Caco-2 (cell line): ENCODE measurements at regions not wholly inside any gene's neighbourhood (a gene's known extent, or its start where the extent isn't known, plus 50 kb on each side); places are given as distances from the start of the nearest gene placed in this dataset.

Source experiments
- BruUV-seq: library from RNA; stranded (reverse); fragments of 400-500 nt; replicated peaks from 2 replicates; lab custom pipeline; 2021; lab: Mats Ljungman, UMichigan
- CTCF ChIA-PET: fragments of 300-600 bp; sonication (Branson Sonifier 250); formaldehyde crosslinking; loops from one replicate; lab custom pipeline; 2022; ENCODE audit warnings: antibody characterized with exemption; lab: Charles Lee
- POLR2A ChIA-PET: fragments of 300-600 bp; sonication (Branson Sonifier 250); formaldehyde crosslinking; loops from one replicate; lab custom pipeline; 2022; ENCODE audit warnings: antibody characterized with exemption; lab: Charles Lee
- DNase-seq, 2 experiments: peaks; one replicate each; pipeline versions ENCODE4 v3.0.0 to v3.0.0-alpha.2; 2020 to 2022
- H3K27me3 ChIP-seq: replicated peaks from 2 replicates; pipeline ENCODE4 v1.6.0; 2011; ENCODE audit warnings: low read length; ENCODE audit not compliant: control insufficient read depth, insufficient read depth
- H3K36me3 ChIP-seq: 2 replicates; pipeline ENCODE4 v1.5.1; 2011; ENCODE audit warnings: low read length; ENCODE audit not compliant: control insufficient read depth, insufficient read depth
- H3K4me1 ChIP-seq: fragments of 250-450 bp; sonication (Bioruptor Pico); 2 replicates; pipeline ENCODE4 v1.5.1; 2020; ENCODE audit warnings: mild to moderate bottlenecking
- H3K4me3 ChIP-seq: 2 replicates; pipeline ENCODE4 v1.5.1; 2011; ENCODE audit warnings: low read depth, mild to moderate bottlenecking, control low read depth, low read length
- H3K9me3 ChIP-seq: fragments of 250-450 bp; sonication (Bioruptor Pico); 2 replicates; pipeline ENCODE4 v1.5.1; 2020; ENCODE audit warnings: mild to moderate bottlenecking, moderate library complexity
- H3K27ac Mint-ChIP-seq: one replicate; pipeline ENCODE4 v1.8.0; 2022; ENCODE audit warnings: mixed read lengths; ENCODE audit not compliant: unreplicated experiment
- H3K27me3 Mint-ChIP-seq: one replicate; pipeline ENCODE4 v1.8.0; 2022; ENCODE audit warnings: mixed read lengths; ENCODE audit not compliant: insufficient read depth, unreplicated experiment
- H3K36me3 Mint-ChIP-seq: one replicate; pipeline ENCODE4 v1.8.0; 2022; ENCODE audit warnings: mild to moderate bottlenecking, mixed read lengths; ENCODE audit not compliant: insufficient read depth, unreplicated experiment
- H3K4me1 Mint-ChIP-seq: one replicate; pipeline ENCODE4 v1.8.0; 2022; ENCODE audit warnings: low read depth, mixed read lengths; ENCODE audit not compliant: unreplicated experiment
- H3K4me3 Mint-ChIP-seq: one replicate; pipeline ENCODE4 v1.8.0; 2022; ENCODE audit warnings: mild to moderate bottlenecking, moderate library complexity, mixed read lengths; ENCODE audit not compliant: unreplicated experiment
- H3K9me3 Mint-ChIP-seq: one replicate; pipeline ENCODE4 v1.8.0; 2022; ENCODE audit warnings: mixed read lengths; ENCODE audit not compliant: unreplicated experiment
- CTCF ChIP-seq, 2 experiments: fragments of 200-600 bp in 1 of 2; IDR thresholded peaks; 1 replicate in 1 of 2; 2 replicates in 1 of 2; pipeline versions ENCODE4 v1.5.1 to v1.8.0; 2011 to 2022; ENCODE audit warnings: antibody characterized with exemption in 1 of 2, control low read depth in 1 of 2, inconsistent platforms in 1 of 2, low read depth in 1 of 2, low read length in 1 of 2, mild to moderate bottlenecking in 1 of 2, moderate library complexity in 1 of 2; ENCODE audit not compliant: insufficient read depth in 1 of 2, severe bottlenecking in 1 of 2, unreplicated experiment in 1 of 2
- intact Hi-C: fragments of 100-400 bp; cut with micrococcal nuclease; formaldehyde crosslinking; loops from one replicate; pipeline ENCODE4 v1.10.0; 2022; ENCODE audit not compliant: unreplicated experiment

- H3K36me3 ChIP-seq: no peaks in the 10 kb centered on the region
- H3K4me1 ChIP-seq: peaks cover 22% of the 10 kb centered on the region
- no peaks in the 10 kb centered on the region for H3K27me3 Mint-ChIP-seq
- H3K9me3 Mint-ChIP-seq: no peaks in the 10 kb centered on the region
- H3K27me3 ChIP-seq: no peaks in the 10 kb centered on the region
- POLR2A ChIA-PET: no interaction called here
- no peak overlapping the region for H3K4me3 Mint-ChIP-seq
- CTCF ChIA-PET: no interaction called here
- no peak overlapping the region for H3K27ac Mint-ChIP-seq
- no peak for TF ChIP-seq CTCF (IDR thresholded peaks at IDR 0.05; ENCODE audit: insufficient read depth in 1 of 2, low read depth in 1 of 2, low read length in 1 of 2, severe bottlenecking in 1 of 2, unreplicated experiment in 1 of 2)
- BruUV-seq: no TSS peak
- no peaks in the 10 kb centered on the region for H3K36me3 Mint-ChIP-seq
- H3K9me3 ChIP-seq: no peaks in the 10 kb centered on the region
- H3K4me3 ChIP-seq: no peak overlapping the region
- no peak for DNase-seq
- H3K4me1 Mint-ChIP-seq: peaks cover 26% of the 10 kb centered on the region
- intact Hi-C loops: no loop called here
These were observed 67.2 kb upstream of the CCDC190 start for GRCh38 chr1:162928141-162928540.

GRCh38 chr1:162927421-162927820, 66.4 kb upstream of the CCDC190 start:
- CTCF ChIA-PET: no interaction called here
- no TSS peak for BruUV-seq
- Mint-ChIP-seq H3K36me3 (no peaks in the 10 kb centered on the region), H3K27ac (no peak overlapping the region), H3K9me3 (no peaks in the 10 kb centered on the region), H3K4me3 (no peak overlapping the region), H3K4me1 (peaks cover 24% of the 10 kb centered on the region), H3K27me3 (no peaks in the 10 kb centered on the region)
- Histone ChIP-seq H3K9me3 (no peaks in the 10 kb centered on the region), H3K4me3 (no peak overlapping the region), H3K36me3 (no peaks in the 10 kb centered on the region), H3K4me1 (peaks cover 22% of the 10 kb centered on the region), H3K27me3 (no peaks in the 10 kb centered on the region)
- POLR2A ChIA-PET: no interaction called here
- TF ChIP-seq CTCF (IDR thresholded peaks at IDR 0.05; ENCODE audit: insufficient read depth in 1 of 2, low read depth in 1 of 2, low read length in 1 of 2, severe bottlenecking in 1 of 2, unreplicated experiment in 1 of 2): no peak
- intact Hi-C loops: no loop called here
- DNase-seq: no peak

- Mint-ChIP-seq H3K4me1 (peaks cover 19% of the 10 kb centered on the region), H3K36me3 (no peaks in the 10 kb centered on the region), H3K9me3 (no peaks in the 10 kb centered on the region), H3K27me3 (no peaks in the 10 kb centered on the region), H3K27ac (no peak overlapping the region), H3K4me3 (no peak overlapping the region)
- Histone ChIP-seq H3K36me3 (no peaks in the 10 kb centered on the region), H3K9me3 (no peaks in the 10 kb centered on the region), H3K27me3 (no peaks in the 10 kb centered on the region), H3K4me3 (no peak overlapping the region), H3K4me1 (peaks cover 20% of the 10 kb centered on the region)
- intact Hi-C loops: no loop called here
- DNase-seq: no peak
- CTCF ChIA-PET: no interaction called here
- no TSS peak for BruUV-seq
- no peak for TF ChIP-seq CTCF (IDR thresholded peaks at IDR 0.05; ENCODE audit: insufficient read depth in 1 of 2, low read depth in 1 of 2, low read length in 1 of 2, severe bottlenecking in 1 of 2, unreplicated experiment in 1 of 2)
- POLR2A ChIA-PET: no interaction called here
These were observed 65.9 kb upstream of the CCDC190 start for GRCh38 chr1:162926906-162927305.
